ENCODE measurements at regions not wholly inside any gene's neighbourhood (a gene's known extent, or its start where the extent isn't known, plus 50 kb on each side); places are given as distances from the start of the nearest gene placed in this dataset.

DNA sequence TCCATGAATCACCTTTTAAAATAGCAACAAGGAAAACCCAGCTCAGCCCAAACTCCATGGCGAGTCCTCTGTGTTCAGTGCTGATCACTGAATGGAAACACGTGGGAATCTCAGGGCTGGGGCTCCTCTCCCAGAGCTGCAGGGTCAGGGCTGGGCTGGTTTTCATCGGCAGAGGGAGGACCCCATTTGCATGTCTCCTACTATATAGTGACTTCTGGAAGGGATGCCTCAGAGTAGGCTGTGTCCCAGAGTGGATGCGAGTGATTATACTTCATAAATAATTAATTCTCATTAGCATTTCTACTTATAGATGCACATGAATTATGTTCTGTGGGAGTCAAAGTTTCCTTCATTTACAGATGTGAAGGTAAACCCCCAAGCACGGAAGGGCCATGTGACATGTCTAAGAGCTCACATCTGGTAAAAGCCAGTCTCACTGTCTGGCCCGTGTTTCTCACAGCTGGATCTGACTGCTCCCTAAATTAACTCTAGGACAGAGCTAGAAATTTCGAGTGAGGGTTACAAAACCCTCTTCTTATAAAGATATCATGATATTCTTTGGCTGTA, 685.0 kb downstream of the TMEM121 start:
- TF ChIP-seq, protein P1, sequence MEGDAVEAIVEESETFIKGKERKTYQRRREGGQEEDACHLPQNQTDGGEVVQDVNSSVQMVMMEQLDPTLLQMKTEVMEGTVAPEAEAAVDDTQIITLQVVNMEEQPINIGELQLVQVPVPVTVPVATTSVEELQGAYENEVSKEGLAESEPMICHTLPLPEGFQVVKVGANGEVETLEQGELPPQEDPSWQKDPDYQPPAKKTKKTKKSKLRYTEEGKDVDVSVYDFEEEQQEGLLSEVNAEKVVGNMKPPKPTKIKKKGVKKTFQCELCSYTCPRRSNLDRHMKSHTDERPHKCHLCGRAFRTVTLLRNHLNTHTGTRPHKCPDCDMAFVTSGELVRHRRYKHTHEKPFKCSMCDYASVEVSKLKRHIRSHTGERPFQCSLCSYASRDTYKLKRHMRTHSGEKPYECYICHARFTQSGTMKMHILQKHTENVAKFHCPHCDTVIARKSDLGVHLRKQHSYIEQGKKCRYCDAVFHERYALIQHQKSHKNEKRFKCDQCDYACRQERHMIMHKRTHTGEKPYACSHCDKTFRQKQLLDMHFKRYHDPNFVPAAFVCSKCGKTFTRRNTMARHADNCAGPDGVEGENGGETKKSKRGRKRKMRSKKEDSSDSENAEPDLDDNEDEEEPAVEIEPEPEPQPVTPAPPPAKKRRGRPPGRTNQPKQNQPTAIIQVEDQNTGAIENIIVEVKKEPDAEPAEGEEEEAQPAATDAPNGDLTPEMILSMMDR (IDR thresholded peaks at IDR 0.05): no peak
- DNase-seq: no peak
- no peak overlapping the region for H3K27ac ChIP-seq
- H3K4me3 ChIP-seq: no peak overlapping the region
- ATAC-seq: no peak
- H3K9me3 ChIP-seq: no peaks in the 10 kb centered on the region
- H3K36me3 ChIP-seq: no peaks in the 10 kb centered on the region
- no peaks in the 10 kb centered on the region for H3K4me1 ChIP-seq
- intact Hi-C loops (cut with DNase I): no loop called here
- H3K27me3 ChIP-seq (ENCODE audit: low read depth): no peaks in the 10 kb centered on the region

- Histone ChIP-seq H3K27me3 (ENCODE audit: low read depth) (no peaks in the 10 kb centered on the region), H3K4me3 (no peak overlapping the region), H3K9me3 (no peaks in the 10 kb centered on the region), H3K27ac (no peak overlapping the region), H3K36me3 (no peaks in the 10 kb centered on the region), H3K4me1 (no peaks in the 10 kb centered on the region)
- ATAC-seq (no peak), DNase-seq (no peak)
- TF ChIP-seq, protein P1 (IDR thresholded peaks at IDR 0.05): no peak
- intact Hi-C loops (cut with DNase I): no loop called here
These were observed 688.8 kb downstream of the TMEM121 start for GRCh38 chr14:106215229-106215628.

DNA sequence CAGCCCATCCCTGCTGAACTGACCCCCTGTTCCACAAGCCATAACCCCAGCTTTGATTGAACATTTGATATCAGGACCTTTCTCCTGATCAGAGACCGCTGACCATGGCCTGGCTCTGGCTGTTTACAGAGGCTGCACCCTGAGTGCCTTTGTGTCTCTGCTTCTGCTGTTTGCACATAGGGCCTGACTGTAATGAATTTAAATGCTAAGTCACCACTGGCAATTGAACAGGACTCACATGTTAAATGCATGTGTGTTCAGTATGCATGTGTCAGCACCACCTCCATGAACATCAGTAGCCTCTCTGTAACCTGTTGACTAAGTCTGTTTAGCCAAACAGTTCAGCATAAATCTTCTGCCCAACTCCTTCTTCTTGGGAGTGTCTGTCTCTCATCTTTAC, 690.3 kb downstream of the TMEM121 start:
- no peak for ATAC-seq
- Histone ChIP-seq H3K4me3 (no peak overlapping the region), H3K4me1 (no peaks in the 10 kb centered on the region), H3K27me3 (ENCODE audit: low read depth) (no peaks in the 10 kb centered on the region), H3K9me3 (no peaks in the 10 kb centered on the region), H3K36me3 (no peaks in the 10 kb centered on the region), H3K27ac (no peak overlapping the region)
- TF ChIP-seq, protein P1 (IDR thresholded peaks at IDR 0.05): no peak
- intact Hi-C loops (cut with DNase I): no loop called here
- no peak for DNase-seq

DNA sequence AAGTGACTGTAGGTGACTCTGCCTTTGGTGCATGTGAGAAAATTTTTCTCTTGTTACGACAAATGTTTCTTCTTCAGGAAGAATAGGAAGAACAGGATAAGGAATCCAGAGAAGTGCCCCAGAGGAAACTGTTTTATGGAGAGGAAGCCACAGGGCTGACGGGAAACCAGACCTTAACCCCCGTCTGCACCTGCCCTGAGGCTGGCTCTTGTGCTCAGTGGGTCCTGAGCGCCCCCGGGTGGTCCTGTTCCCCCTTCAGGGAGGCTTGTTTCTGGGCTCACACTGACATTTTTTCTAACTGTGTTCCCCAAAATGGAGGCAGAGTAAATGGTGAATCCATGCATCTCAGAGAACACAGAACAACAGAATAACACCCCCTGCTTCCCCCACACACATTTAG, 691.8 kb downstream of the TMEM121 start:
- intact Hi-C loops (cut with DNase I): no loop called here
- Histone ChIP-seq H3K27ac (no peak overlapping the region), H3K27me3 (ENCODE audit: low read depth) (no peaks in the 10 kb centered on the region), H3K9me3 (no peaks in the 10 kb centered on the region), H3K4me3 (no peak overlapping the region), H3K4me1 (no peaks in the 10 kb centered on the region), H3K36me3 (no peaks in the 10 kb centered on the region)
- ATAC-seq (no peak), DNase-seq (no peak)
- TF ChIP-seq, protein P1 (IDR thresholded peaks at IDR 0.05): no peak

DNA sequence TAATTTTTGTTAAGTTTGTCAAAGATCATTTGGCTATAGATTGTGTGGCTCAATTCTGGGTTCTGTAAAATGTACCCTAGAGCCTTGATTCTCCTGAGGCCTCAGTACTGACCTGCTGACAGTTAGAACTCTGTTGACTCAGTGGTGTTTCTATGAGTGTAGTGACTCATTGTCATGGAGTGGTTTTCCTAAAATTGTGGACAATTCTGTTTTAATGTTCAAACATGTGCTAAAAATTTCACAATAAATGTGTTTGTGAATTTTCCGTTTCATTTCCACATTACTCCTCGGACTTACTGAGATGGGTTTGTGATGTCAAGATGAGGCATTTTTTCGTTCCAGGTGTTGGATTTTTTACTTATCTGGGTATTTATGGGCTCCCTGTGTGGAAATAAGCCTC, 695.9 kb downstream of the TMEM121 start:
- DNase-seq (no peak), ATAC-seq (no peak)
- no peaks in the 10 kb centered on the region for H3K4me1 ChIP-seq
- no peak overlapping the region for H3K4me3 ChIP-seq
- intact Hi-C loops (cut with DNase I): no loop called here
- H3K27me3 ChIP-seq (ENCODE audit: low read depth): no peaks in the 10 kb centered on the region
- no peaks in the 10 kb centered on the region for H3K9me3 ChIP-seq
- TF ChIP-seq, protein P1 (IDR thresholded peaks at IDR 0.05): no peak
- H3K36me3 ChIP-seq: no peaks in the 10 kb centered on the region
- no peak overlapping the region for H3K27ac ChIP-seq

- Histone ChIP-seq H3K9me3 (no peaks in the 10 kb centered on the region), H3K36me3 (no peaks in the 10 kb centered on the region), H3K4me3 (no peak overlapping the region), H3K4me1 (no peaks in the 10 kb centered on the region), H3K27me3 (ENCODE audit: low read depth) (no peaks in the 10 kb centered on the region), H3K27ac (no peak overlapping the region)
- ATAC-seq (no peak), DNase-seq (no peak)
- intact Hi-C loops (cut with DNase I): no loop called here
- TF ChIP-seq, protein P1 (IDR thresholded peaks at IDR 0.05): no peak
These were observed 696.3 kb downstream of the TMEM121 start for GRCh38 chr14:106222731-106223130.

All from lower lobe of right lung (tissue), 2 donors.